ENCODE measurements at regions not wholly inside any gene's neighbourhood (a gene's known extent, or its start where the extent isn't known, plus 50 kb on each side); places are given as distances from the start of the nearest gene placed in this dataset.

DNA sequence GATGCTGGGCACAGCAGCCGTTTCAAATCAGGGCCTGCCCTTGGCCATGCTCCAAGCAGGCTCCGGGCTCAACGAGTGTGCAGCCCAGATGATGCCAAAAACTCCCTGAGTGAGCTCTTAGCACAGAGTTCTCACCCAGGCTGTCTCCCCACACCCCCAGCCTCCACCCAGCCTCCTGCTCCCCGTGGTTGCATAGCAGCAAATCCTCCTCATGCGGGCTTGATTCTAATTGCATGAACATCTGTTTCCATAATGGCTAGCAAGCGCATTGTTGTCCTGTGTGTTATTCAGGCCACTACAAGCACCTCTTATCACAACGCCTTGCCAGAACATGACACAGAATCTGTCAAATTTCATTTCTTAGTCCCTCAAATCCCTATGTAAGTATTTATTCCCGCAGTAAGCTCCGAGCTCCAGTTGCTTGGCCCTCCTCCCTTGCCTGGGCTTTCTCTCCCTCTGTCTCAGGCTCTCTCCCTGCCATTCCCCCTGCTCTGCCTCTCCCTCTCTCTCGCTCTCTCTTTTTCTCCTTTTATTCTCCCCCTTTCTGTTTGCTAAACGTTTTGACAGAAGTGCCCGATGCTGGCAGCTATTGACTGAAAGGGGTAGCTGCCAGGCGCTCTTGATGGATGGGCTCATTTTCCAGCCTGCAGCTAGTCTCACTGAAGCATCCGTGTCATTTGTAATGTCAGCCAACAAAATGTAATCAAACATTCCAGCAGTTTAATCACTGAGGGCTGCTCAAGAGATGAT, 306.5 kb downstream of the IL20RB start:
- TF ChIP-seq, protein P1, sequence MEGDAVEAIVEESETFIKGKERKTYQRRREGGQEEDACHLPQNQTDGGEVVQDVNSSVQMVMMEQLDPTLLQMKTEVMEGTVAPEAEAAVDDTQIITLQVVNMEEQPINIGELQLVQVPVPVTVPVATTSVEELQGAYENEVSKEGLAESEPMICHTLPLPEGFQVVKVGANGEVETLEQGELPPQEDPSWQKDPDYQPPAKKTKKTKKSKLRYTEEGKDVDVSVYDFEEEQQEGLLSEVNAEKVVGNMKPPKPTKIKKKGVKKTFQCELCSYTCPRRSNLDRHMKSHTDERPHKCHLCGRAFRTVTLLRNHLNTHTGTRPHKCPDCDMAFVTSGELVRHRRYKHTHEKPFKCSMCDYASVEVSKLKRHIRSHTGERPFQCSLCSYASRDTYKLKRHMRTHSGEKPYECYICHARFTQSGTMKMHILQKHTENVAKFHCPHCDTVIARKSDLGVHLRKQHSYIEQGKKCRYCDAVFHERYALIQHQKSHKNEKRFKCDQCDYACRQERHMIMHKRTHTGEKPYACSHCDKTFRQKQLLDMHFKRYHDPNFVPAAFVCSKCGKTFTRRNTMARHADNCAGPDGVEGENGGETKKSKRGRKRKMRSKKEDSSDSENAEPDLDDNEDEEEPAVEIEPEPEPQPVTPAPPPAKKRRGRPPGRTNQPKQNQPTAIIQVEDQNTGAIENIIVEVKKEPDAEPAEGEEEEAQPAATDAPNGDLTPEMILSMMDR (conservative IDR thresholded peaks at IDR 0.05; ENCODE audit: low read length): no peak
- TF ChIP-seq EZH2phosphoT487 (IDR thresholded peaks at IDR 0.05; ENCODE audit: borderline replicate concordance): no peak
